ENCODE measurements at regions not wholly inside any gene's neighbourhood (a gene's known extent, or its start where the extent isn't known, plus 50 kb on each side); places are given as distances from the start of the nearest gene placed in this dataset.

- Histone ChIP-seq H3K4me3 (replicated peaks in 1 of 3; ENCODE audit: insufficient read depth in 1 of 3, low read depth in 1 of 3, low read length in 3 of 3) (no peak overlapping the region), H3K4me2 (ENCODE audit: insufficient read depth, low read length) (no peak overlapping the region), H3K9ac (replicated peaks; ENCODE audit: extremely low read depth, insufficient read depth, low read length) (no peak overlapping the region), H2AFZ (ENCODE audit: low read depth, low read length) (no peak overlapping the region), H3K9me1 (replicated peaks; ENCODE audit: control insufficient read depth, extremely low read depth, insufficient read depth, low read length) (no peaks in the 10 kb centered on the region), H3K36me3 (ENCODE audit: control insufficient read depth in 2 of 2, extremely low read depth in 1 of 2, insufficient read depth in 2 of 2, low read length in 2 of 2) (no peaks in the 10 kb centered on the region), H3K79me2 (ENCODE audit: control insufficient read depth, insufficient read depth, low read length) (no peaks in the 10 kb centered on the region), H3K9me3 (replicated peaks; ENCODE audit: control insufficient read depth, insufficient read depth, low read length) (no peaks in the 10 kb centered on the region), H4K20me1 (replicated peaks; ENCODE audit: control insufficient read depth, extremely low read depth, insufficient read depth, low read length) (no peaks in the 10 kb centered on the region), H3K27me3 (ENCODE audit: control insufficient read depth in 2 of 2, insufficient read depth in 2 of 2, low read length in 2 of 2) (no peaks in the 10 kb centered on the region), H3K4me1 (ENCODE audit: control insufficient read depth, extremely low read depth, insufficient read depth, low read length) (no peaks in the 10 kb centered on the region), H3K27ac (ENCODE audit: insufficient read depth, low read depth, low read length) (no peak overlapping the region)
- FAIRE-seq (no peak), DNase-seq (ENCODE audit: low read depth, low spot score) (no peak)
- TF ChIP-seq POLR2AphosphoS5 (IDR thresholded peaks at IDR 0.05; ENCODE audit: insufficient read depth, low read depth, low read length) (no peak), FOS (IDR thresholded peaks at IDR 0.05; ENCODE audit: borderline replicate concordance, insufficient read depth, low read length) (no peak), POLR2A (IDR thresholded peaks at IDR 0.05; ENCODE audit: low read depth, low read length) (no peak), JUN (IDR thresholded peaks at IDR 0.05; ENCODE audit: borderline replicate concordance, insufficient read depth, insufficient read length, low read depth) (no peak), EZH2 (IDR thresholded peaks at IDR 0.05; ENCODE audit: borderline replicate concordance, low read depth, low read length, severe bottlenecking) (no peak)
- ChIA-PET POLR2A (no interaction called here), CTCF (no interaction called here)
- intact Hi-C loops (cut with micrococcal nuclease): no loop called here
- dilution Hi-C loops (cut with MboI; ENCODE audit: extremely low pct_ligation_motif_present, low sequenced_read_pairs): no loop called here
- no TSS peak for BruUV-seq (replicated peaks)
Observed at GRCh38 chr6:113162739-113163138, 694.4 kb upstream of the MARCKS start.

DNA sequence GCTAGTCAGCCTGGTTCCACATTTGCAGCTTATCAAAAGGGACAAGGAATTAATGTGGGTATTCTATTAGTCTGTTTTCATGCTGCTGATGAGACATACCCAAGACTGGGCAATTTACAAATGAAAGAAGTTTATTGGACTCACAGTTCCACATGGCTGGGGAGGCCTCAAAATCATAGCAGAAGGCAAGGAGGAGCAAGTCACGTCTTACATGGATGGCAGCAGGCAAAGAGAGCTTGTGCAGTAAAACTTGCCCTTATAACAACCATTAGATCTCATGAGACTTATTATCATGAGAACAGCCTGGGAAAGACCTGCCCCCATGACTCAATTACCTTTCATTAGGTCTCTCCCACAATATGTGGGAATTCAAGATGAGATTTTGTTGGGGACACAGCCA lies 689.1 kb upstream of the MARCKS start:
- CTCF ChIA-PET: interaction anchor here (1.0 to 1.6 kb wide), 3 partner anchors 28 to 690 kb away, joined by 3 to 5 read pairs (median 4); no protein-coding TSS in a partner anchor
- BruUV-seq (replicated peaks): no TSS peak
- POLR2A ChIA-PET: no interaction called here
- Histone ChIP-seq H3K4me3 (replicated peaks in 1 of 3; ENCODE audit: insufficient read depth in 1 of 3, low read depth in 1 of 3, low read length in 3 of 3) (no peak overlapping the region), H3K36me3 (ENCODE audit: control insufficient read depth in 2 of 2, extremely low read depth in 1 of 2, insufficient read depth in 2 of 2, low read length in 2 of 2) (no peaks in the 10 kb centered on the region), H3K4me1 (ENCODE audit: control insufficient read depth, extremely low read depth, insufficient read depth, low read length) (peaks cover 6% of the 10 kb centered on the region), H3K79me2 (ENCODE audit: control insufficient read depth, insufficient read depth, low read length) (no peaks in the 10 kb centered on the region), H4K20me1 (replicated peaks; ENCODE audit: control insufficient read depth, extremely low read depth, insufficient read depth, low read length) (no peaks in the 10 kb centered on the region), H3K9ac (replicated peaks; ENCODE audit: extremely low read depth, insufficient read depth, low read length) (no peak overlapping the region), H3K4me2 (ENCODE audit: insufficient read depth, low read length) (no peak overlapping the region), H3K27ac (ENCODE audit: insufficient read depth, low read depth, low read length) (no peak overlapping the region), H3K27me3 (ENCODE audit: control insufficient read depth in 2 of 2, insufficient read depth in 2 of 2, low read length in 2 of 2) (no peaks in the 10 kb centered on the region), H3K9me1 (replicated peaks; ENCODE audit: control insufficient read depth, extremely low read depth, insufficient read depth, low read length) (no peaks in the 10 kb centered on the region), H3K9me3 (replicated peaks; ENCODE audit: control insufficient read depth, insufficient read depth, low read length) (no peaks in the 10 kb centered on the region), H2AFZ (ENCODE audit: low read depth, low read length) (no peak overlapping the region)
- FAIRE-seq (peak; percentile 48), DNase-seq (ENCODE audit: low read depth, low spot score) (no peak)
- dilution Hi-C loops (cut with MboI; ENCODE audit: extremely low pct_ligation_motif_present, low sequenced_read_pairs) (no loop called here), intact Hi-C loops (cut with micrococcal nuclease) (no loop called here)
- TF ChIP-seq, protein P1, sequence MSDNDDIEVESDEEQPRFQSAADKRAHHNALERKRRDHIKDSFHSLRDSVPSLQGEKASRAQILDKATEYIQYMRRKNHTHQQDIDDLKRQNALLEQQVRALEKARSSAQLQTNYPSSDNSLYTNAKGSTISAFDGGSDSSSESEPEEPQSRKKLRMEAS (IDR thresholded peaks at IDR 0.05; ENCODE audit: insufficient read depth, insufficient read length): no peak
- TF ChIP-seq POLR2AphosphoS5 (IDR thresholded peaks at IDR 0.05; ENCODE audit: insufficient read depth, low read depth, low read length) (no peak), FOS (IDR thresholded peaks at IDR 0.05; ENCODE audit: borderline replicate concordance, insufficient read depth, low read length) (no peak), EZH2 (IDR thresholded peaks at IDR 0.05; ENCODE audit: borderline replicate concordance, low read depth, low read length, severe bottlenecking) (no peak), MYC (IDR thresholded peaks at IDR 0.05; ENCODE audit: low read depth, low read length) (no peak), CTCF (IDR thresholded peaks at IDR 0.05; ENCODE audit: extremely low read depth in 1 of 2, insufficient read depth in 1 of 2, low read depth in 1 of 2, low read length in 2 of 2) (no peak), JUN (IDR thresholded peaks at IDR 0.05; ENCODE audit: borderline replicate concordance, insufficient read depth, insufficient read length, low read depth) (no peak), POLR2A (IDR thresholded peaks at IDR 0.05; ENCODE audit: low read depth, low read length) (no peak), GATA2 (IDR thresholded peaks at IDR 0.05; ENCODE audit: insufficient read depth, insufficient read length, low read depth, low read length) (no peak)

Measured in endothelial cell of umbilical vein (primary cell).